ENCODE measurements at regions not wholly inside any gene's neighbourhood (a gene's known extent, or its start where the extent isn't known, plus 50 kb on each side); places are given as distances from the start of the nearest gene placed in this dataset.
A peak's percentile ranks its signal among the peaks of the same experiment; 100 is the strongest.
"Not testable (repeated sequence)": the region's sequence is repeated elsewhere in the genome, so short reads cannot be mapped to it uniquely, and the experiment has no call there.

DNA sequence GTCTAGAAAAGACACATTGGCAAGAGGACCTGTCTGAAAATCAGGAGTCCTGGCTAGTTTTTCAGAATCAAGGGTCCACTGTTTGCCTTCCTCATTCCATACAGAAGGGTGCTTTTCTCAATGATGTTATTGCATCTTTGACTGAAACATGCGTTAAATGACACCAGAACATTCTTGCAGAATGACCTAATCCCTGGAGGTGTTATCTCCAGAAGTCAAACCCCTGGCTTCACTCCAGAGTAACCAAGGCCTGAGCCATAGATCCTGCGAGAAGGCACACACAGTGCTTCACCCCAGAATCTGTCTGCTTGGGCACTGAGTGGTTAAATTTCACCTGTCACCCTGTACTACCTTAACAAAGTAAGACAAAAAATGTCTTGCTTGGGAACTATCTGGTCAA, 1055.2 kb upstream of the FANCL start:
- no peak for DNase-seq

DNA sequence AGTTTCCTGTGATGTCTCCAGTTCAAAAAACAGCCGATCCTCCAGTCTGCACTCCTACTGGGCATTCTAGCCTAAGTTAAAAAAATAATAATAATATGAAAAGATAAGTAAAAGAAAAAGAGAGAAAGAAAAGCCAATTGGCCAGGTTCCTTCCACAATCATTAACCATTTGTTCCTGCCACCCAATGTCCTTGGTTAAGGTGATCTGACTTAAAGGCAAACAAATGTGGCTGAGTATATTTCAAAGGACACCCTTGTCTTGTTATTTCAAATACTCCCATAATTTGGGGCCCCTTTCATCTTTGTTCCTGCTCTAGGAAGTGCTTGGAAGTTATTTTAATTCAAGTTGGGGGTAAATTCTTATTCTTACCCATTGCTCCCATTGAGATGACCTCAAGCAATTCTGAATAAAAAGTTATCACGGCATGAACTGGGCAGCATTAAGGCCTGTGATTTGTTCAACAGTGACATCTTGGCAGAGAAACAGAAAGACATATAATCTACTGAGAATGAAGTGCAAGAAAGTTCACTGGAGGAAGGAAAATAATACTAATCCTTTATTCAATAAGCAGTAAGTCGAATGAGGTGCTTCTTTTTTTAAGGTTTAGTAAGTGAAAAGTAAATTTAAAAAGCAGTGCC, 1054.5 kb upstream of the FANCL start:
- no peak for DNase-seq

DNA sequence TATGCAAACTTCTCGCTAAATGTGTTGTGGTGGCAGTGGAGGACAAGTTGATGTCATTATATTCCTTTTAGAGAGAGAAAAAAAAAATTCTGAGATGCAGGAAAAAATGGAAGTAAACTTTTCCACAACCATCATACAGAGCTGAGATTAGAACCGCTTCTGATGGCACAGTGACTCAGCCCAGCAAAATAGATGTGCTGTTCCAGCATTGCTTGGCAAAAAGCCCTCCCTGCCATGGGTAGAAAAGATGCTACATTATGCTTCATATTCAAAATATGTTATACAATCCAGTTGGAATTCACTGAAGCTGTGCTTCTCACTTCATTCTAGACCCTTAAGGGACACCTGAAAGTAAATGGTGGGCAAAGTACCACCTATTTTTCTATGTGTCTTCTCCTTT, 1047.6 kb upstream of the FANCL start:
- DNase-seq: no peak

DNA sequence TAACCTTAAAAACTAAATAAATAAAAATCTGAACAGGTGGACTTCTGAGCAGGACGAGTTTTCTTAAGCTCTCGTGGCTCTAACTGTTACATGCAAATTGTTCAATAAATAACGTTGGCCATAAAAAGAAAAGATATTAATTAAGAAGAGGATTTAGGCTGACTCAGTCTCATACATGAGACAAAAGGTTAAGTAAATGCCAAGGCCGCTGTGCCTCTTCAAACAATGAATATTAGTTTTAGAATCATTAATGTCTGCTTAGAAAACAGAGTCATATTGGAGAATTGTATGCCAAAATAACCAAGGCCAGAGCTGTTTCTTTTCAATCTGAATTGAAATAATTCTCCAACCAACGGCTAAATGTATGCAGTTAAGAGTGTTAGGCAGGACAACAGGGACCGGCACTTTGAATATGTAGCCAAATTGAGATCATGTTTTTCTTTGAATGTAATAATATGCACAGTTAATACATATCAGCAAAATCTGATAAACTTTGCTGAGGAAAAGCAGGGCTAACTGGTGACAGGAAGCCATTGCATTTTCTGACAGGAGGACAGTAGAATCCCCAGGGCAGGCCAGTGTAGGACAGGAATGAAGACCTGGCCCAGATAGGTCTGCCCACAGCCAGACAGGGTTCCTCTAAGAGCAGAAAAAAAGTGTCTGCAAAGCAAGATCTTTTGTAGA, 1041.4 kb upstream of the FANCL start:
- DNase-seq: no peak

DNA sequence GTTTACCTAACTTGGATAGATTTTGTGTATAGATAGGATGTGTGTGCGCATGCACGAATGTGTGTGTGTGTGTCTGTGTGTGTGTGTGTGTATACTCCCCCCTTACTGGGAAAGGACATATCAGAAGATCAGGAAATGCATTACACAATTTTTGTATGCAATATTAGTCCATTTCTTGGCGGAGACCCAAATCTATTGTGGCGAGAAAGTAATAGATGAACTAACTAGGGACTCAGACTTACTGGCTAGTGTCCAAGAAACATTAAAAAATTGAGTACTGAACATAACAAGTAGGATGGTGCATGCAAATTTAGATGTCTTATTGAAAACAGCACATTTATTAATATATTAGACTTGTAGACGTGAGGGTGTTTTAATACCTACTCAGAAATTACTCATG, 1036.5 kb upstream of the FANCL start:
- peak; percentile 10 for DNase-seq

DNA sequence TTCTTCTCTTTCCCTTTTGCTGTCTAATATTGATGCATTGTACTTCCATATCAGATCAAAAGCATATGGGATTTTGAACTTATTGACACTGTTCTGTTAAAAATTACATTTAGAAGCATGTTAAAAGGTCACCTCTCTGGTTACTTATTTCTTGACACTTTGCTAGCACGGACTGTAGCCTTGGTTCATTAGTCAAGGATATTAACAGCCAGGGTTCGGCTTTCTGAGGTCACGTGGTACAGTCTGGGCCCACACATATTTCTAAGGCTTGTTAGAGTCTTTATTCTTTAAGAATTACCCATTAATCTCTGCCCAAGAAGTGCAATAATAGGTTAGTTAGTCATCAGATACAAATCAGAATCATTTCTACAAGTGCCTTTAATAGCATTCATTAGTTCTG, 1035.8 kb upstream of the FANCL start:
- no peak for DNase-seq

DNA sequence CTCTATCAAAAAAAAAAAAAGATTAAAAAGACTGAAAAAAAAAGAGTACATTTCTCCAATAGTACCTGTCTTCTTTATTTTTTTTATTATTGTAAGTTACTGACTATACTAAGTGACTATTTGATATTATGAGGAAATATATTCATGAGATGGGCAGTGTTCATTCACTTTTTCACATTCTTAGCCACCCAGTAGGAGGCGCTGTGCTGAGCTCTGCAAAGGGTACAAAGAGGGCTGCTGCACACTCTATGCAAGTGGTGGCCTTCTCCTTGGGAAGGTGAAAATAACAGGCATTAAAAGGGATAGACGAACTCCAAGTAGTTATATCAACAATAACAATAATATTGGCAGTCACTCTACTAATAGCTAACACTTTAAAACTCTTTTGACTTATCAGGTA, 1034.9 kb upstream of the FANCL start:
- no peak for DNase-seq

DNA sequence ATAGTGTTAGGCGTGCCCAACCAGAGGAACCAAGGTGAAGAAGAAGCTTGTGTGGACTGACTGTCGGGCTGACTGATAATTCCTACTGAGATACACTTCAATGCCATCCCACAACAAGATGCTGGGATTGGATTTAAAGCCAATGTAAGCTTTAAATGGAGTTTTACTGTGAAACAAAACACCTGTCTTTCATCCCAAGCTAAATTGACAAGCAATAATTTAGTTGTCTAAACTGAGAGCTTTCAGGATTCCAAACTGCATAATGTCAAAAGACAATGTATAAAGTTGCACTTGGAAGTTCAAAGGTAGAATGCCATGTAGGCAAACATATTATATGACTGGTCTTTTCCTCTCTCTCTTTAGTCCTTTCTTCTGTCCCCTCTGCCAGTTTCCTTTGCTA, 1025.3 kb upstream of the FANCL start:
- no peak for DNase-seq

DNA sequence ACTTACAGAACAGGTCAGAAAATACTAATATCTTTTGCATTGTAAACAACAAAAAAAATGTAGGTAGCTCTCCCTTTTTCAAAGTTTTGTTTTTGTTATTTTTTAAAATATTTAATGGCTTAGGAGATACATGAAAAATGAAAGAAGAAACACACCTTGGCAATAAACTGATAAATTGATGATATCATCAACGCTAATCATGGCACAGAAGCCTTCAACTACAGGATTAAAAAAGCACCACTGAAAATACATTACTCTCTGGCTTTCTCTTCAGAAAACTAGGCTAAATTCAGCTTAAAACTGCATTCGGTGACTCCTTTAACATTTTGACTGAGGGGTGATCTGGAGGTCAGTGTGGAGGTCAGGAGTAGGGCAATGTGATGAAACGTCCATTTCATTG, 1018.8 kb upstream of the FANCL start:
- no peak for DNase-seq

DNA sequence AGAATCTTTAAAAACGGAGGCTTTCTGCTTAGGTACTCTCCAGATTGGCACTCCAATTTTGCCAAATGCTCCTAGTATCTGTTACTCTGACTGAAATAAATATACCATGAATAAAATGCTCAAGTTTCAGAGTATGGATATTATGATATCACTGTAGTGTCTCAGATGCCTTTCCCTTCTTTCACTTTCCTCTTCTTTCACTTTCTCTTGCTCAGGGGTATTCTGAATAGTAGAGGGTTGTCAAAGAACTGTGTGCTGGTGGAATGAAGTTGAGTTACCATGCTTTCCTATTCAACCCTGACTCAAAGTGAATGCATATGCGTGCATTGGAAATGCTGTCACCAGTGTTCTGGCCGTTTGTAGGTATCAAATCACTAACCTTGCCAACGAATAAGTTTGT, 1015.2 kb upstream of the FANCL start:
- no peak for DNase-seq

DNA sequence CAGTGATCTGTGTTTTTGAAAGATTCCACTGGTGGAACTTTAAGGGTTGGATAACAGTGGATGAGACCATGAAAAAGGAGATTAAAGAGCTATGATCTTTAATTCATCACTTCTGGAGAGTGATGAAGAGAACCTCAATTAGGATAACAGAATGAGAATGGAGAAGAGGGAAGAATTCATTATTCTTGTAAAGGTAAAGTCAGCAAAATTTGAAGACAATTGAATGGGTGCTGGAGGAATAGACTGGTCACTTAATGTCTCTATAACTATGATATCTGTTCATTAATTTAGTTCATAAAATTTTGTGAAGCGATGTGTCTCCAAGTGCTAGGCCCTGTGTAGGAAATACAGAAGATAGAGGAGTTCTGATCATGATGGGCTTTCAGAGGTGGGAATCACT, 1013.2 kb upstream of the FANCL start:
- no peak for DNase-seq

DNA sequence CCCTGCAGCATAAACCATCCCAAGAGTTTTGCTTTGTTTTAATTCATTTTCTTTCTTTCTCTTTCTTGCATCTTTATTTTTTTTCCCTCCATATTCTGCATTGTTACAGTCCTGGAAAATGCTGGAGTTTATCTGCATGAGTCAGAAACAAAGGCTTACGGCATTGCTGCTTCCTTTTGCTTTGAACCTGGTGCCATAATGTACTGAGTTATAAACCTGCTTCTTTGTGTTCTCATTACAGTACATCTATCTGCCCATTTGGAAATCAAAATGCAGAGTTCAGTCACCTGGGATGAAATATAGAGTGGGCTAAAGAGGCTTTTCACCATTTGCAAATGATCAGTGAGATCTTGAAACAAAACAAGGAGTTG, 1009.2 kb upstream of the FANCL start:
- no peak for DNase-seq

DNA sequence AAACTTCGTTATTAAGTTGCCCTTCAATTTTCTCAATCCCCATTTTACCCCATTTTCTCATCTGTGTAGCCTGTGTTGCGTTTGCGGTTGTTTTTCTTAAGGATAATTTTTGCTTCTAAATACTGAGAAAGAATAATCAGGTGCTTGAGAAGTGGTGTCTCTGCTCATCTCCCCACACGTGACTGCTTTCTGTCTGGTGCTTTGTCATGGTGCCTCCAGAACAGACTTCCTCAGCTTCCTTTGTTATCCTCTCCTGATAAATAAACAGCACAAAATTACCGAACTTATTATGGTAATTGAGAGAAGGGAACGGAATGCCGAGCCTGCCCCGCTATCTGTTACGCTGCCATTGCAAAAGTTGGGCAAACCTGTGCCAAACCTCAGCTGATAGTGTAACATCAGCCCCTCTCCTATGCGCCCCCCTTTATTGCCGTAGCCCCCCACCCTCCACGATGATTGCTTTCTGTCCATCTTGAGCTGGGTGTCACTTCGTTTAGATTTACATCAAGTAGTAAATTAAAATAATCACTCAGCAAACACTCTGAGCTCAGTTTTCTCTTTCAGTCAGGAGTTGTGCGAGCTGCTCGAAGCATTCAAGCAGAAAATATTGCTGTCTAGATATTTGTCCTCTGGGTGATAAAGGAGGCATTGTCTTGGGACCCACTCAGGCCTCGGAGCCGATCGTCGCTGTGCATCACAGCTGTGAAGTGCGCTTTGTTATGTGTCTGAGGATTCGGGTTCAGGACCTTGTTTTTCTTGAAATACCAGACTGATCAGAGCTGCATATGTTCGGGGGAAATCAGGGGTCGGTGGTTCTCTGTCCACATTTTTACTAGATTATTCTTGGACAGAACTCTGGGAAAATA, 1008.5 kb upstream of the FANCL start:
- no peak for DNase-seq

DNA sequence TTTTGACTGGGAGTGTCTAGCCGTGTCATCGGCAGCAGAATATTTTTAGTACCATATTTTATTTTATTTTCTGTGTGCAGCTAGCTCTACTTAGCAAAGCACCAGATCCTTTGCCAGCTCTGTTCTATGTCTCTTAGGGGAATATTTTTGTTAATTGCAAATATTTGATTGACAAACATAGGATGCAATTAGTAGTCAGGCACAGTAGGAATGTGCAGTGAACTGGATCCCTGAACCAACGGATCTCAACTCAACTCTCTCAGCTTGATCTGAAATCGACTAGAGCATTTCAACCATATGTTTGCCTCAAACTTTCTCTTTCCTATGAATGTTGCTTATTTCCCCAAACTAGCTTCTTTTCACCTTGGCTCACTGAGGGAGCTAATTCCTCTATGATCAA, 998.0 kb upstream of the FANCL start:
- DNase-seq: no peak

DNA sequence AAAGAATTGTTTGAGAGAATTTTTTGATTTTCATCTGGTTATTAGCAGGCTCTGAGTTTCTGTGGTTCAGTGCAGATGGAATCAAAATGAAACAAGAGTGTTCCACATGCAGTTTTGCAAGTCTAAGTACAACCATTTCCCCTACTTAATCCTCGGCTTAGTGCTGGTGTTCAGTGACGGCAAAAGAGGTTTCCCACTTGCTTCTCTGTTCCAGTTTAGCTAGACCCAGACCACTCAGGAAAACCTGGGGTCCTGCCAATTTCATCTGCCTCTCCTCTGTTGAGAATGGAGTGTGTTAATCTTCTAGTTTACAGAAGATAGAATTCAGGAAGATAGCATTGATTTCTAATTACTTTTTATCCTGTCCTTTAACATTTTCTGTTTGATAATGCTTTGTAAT, 996.2 kb upstream of the FANCL start:
- DNase-seq: no peak

DNA sequence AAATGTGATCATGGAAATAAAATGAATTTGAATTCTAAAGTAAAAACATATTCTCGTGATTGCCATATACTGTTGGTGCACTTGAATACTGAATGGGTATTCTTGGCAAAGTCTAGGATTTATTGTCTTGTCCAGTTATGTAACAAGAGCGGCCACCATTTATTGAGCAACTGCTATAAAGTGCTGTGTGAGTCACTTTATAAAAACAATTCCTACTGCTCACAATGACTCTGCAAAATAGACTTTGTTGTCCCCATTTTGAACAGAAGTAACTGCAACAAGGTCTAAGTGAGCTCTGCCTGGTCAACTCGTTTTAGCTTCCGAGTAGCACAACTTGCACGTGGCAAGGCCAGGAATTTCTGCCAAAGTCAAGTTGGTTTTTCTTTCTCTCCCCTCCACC, 995.6 kb upstream of the FANCL start:
- DNase-seq: peak; percentile 4

DNA sequence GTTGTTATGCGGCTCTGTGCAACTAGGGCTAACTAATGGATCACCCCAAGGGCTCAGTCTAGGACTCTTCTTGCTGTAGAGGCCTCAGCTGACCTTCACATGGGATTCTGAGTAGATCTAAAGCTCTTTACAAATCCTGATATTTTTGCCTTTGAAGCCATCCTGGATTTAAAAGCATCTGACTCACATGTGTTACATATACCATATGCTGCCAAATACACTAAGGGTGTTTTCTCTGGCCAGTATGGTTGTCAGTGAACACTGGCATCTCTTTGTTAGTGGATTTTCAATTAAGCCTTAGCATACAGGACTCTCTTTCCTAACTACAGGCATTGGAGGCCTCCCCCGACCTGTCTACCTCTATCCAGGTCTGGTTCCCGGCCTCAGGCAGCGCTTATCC, 992.8 kb upstream of the FANCL start:
- DNase-seq: no peak

DNA sequence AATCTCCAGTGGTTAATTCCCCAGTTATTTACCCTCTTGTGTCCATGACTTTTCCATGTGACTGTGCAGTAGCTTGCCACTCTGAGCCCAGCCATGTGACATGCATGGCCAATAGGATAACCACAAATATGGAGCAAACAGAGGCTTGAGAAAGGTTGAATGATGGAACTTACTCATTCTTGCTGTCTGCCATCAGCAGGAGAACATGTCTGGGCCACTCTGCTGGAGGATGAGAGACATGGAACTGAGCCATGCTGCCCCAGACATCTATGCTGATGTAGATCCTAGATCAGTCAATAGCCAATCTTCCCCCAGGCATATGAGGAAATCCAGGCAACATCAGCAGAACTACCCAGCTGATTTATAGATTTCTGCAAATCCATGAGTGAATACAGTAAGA, 992.3 kb upstream of the FANCL start:
- DNase-seq: no peak

DNA sequence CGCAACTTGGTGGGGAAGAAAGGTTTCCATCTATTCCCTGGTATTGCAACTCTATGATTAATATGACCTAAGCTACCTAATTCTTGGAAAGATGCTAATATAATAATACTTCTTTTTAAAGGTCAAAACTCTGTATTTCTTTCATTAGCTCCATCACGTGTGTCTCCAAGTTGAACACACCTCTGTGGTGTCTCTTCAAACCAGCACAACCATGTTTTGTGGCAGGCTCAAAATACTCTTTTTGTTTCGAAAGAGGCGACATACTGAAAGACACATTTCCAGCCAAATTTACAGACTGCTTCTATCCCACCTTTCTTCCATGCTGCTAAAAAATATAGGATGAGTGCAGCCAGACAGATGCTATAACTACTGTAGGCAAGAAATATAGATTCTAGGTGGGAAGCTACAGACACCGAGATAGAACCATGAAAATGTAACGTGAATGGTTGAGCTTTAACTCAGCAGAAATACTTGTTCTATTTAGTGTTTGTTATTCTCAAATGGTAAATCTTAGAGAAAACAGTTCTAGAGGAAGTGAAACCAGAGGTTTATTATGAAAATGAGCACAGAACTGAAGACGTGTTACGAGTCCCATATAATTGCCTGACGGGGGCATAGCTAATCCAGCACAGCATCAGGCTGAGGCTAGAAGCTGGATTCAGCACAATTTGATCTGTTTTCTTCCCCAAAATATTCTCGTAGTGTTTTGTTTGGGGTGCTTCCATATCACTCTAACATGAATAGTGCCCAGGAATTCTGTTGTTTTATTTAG, 991.5 kb upstream of the FANCL start:
- no peak for DNase-seq

DNA sequence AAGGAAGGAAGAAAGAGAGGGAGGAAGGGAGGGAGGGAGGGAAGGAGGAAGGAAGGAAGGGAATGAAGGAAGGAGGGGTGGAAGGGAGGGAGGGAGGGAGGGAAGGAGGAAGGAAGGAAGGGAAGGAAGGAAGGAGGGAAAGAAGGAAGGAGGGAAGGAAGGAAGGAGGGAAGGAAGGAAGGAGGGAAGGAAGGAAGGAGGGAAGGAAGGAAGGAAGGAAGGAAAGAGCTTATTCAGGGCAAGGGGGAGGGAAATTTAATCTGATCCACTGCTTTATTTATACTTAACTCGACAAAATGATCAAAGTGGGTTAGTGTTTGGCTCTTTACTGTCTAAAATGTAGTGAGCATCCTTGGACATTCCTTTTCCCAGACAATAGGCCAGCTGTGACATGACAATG, 985.2 kb upstream of the FANCL start:
- not testable (repeated sequence) for DNase-seq

DNA sequence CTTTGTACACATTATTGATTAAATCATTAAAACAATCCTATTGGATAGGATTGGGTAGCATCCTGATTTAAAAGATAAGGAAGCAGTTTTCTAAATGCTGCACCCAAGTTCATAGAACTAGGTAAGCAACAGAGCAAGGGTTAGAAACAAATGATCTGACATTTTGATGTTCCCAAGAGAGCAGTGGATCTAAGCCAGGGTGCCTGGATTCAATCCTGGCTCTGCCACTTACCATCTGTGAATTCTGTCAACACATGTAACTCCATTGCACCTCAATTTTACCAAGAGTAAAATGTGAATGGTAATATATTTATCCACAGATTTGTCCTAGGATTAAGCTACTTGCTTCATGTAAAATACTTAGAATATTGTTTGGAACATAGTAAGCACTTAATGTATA, 982.6 kb upstream of the FANCL start:
- DNase-seq: no peak

DNA sequence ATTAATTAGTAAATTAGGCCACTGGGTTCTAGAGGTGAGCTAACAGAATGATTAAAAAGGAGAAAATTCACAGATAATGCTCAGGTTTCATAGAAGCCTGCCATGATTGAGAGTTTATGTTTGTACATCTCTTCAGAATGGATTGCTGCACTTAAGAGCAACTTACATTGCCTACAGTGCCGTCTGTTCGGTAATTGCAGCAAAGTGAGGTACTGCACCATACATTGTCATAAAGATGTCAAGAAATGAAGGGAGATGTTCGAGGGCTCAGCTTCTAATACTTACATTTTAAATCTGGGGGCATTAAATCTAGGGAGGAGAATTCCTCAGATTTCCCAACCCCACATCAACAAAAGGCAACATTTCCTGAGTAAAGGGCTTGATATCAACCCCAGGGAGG, 976.2 kb upstream of the FANCL start:
- DNase-seq: no peak

DNA sequence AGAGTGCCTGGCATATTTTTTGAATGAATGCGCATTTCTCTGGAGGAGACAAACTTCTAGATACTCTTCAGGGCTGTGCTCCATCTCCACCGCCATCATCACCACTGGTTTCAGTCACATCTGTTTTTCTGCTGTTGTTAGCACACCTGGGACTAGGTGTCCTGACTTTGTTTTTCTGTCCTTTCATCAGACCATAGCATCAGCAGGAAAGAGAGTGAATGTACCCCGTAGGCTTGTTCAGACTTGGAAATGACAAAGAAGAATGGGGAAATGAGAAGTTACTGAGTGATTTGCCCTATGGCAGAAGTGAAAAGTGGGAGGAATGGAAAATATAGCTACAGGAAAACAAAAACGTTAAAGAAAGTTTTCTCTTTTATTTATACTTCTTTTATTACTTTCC, 965.2 kb upstream of the FANCL start:
- DNase-seq: no peak

DNA sequence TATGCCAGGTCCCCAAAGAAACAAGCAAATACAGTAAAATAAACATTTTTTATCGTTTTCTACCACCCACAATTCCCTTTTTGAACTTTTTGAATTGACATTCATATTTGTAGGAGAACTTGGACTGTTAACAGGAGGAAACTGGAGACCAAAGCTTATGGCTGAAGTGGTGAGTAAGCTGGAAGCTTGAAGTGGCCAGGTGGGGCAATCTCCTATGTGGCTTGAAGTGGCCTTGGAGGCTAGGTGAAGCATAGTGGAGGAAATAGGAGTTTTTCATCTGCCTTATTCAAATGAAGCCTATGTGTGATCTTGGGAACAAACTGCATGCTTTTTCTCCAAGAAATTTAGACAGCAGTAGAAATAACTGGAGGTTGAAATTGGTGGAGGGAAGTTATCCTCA, 962.9 kb upstream of the FANCL start:
- no peak for DNase-seq
